Immature natural killer cell (primary cell): ENCODE measurements at regions not wholly inside any gene's neighbourhood (a gene's known extent, or its start where the extent isn't known, plus 50 kb on each side); places are given as distances from the start of the nearest gene placed in this dataset.

ENCODE experiments used
- DNase-seq, 3 donors: peaks; one replicate each; pipeline ENCODE4 v3.0.0; 2022; ENCODE audit warnings: mixed read lengths in 1 of 3
- H3K27ac Mint-ChIP-seq, 6 donors: one replicate each; pipeline ENCODE4 v1.8.0; 2020; ENCODE audit warnings: mixed read lengths in 6 of 6, mild to moderate bottlenecking in 5 of 6, inconsistent platforms in 4 of 6, moderate library complexity in 3 of 6
- H3K27me3 Mint-ChIP-seq, 3 donors: one replicate each; pipeline ENCODE4 v1.8.0; 2020 to 2021; ENCODE audit warnings: low read depth in 3 of 3, mild to moderate bottlenecking in 3 of 3, mixed read lengths in 3 of 3, moderate library complexity in 3 of 3, inconsistent platforms in 1 of 3
- H3K36me3 Mint-ChIP-seq, 3 donors: one replicate each; pipeline ENCODE4 v1.8.0; 2020; ENCODE audit warnings: mixed read lengths in 3 of 3, inconsistent platforms in 2 of 3, mild to moderate bottlenecking in 2 of 3
- H3K4me1 Mint-ChIP-seq, 2 donors: one replicate each; pipeline ENCODE4 v1.8.0; 2020; ENCODE audit warnings: inconsistent platforms in 2 of 2, mild to moderate bottlenecking in 2 of 2, mixed read lengths in 2 of 2, moderate library complexity in 1 of 2
- H3K4me3 Mint-ChIP-seq, 5 donors: one replicate each; pipeline ENCODE4 v1.8.0; 2020; ENCODE audit warnings: mild to moderate bottlenecking in 5 of 5, mixed read lengths in 5 of 5, inconsistent platforms in 3 of 5, moderate library complexity in 3 of 5
- H3K9me3 Mint-ChIP-seq, 6 donors: one replicate each; pipeline ENCODE4 v1.8.0; 2020; ENCODE audit warnings: mild to moderate bottlenecking in 6 of 6, mixed read lengths in 6 of 6, inconsistent platforms in 4 of 6, moderate library complexity in 3 of 6

DNA sequence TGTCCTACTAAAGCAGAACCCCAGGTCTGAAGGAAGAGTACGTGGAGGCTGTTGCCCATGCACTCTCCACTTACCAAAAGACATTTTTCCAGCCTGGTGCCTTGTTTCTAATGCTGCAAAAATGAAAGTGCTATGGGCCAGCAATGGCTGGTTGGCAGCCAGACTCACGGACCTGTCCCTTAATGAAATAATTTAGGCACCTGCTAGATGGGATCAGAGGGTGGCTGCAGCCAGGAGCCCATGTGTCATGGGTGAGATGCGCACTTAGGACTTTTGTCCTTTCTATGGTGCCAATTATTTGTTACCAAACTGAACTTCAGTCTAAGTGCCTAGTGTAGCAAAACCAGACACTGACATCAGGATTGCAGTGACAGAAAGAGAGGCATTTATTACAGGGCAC, 276.3 kb downstream of the YTHDC2 start:
- Mint-ChIP-seq H3K4me3 (no peak overlapping the region), H3K36me3 (no peaks in the 10 kb centered on the region), H3K27me3 (peaks cover 0 to 3% (median 3%) of the 10 kb centered on the region in 3 donors), H3K9me3 (peaks cover 0 to 6% (median 5%) of the 10 kb centered on the region in 6 donors), H3K4me1 (no peaks in the 10 kb centered on the region), H3K27ac (no peak overlapping the region)
- no peak for DNase-seq

DNA sequence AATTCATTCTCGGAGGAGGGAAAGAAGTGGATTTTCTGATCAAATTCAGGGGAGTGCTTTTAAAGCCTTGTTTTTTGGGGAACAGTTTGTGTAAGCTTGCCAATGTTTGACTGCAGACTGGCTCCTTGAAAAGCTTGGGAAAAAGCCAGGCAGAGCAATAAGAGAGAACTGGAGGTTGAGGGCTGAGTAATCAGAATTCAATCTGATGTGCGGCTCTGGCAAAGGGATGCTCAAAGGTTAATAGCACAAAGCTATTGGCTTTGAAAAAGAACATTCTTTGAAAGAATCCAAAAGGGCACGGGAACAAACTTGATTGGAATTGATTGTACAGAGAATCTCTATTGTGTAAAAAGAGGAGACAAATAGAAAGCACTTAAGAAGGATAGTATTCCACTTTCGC, 279.3 kb downstream of the YTHDC2 start:
- H3K9me3 Mint-ChIP-seq = peaks cover 0 to 5% (median 3%) of the 10 kb centered on the region in 6 donors
- H3K4me3 Mint-ChIP-seq = no peak overlapping the region
- no peak for DNase-seq
- no peak overlapping the region for H3K27ac Mint-ChIP-seq
- peaks cover 0 to 3% (median 0%) of the 10 kb centered on the region in 3 donors for H3K27me3 Mint-ChIP-seq
- H3K36me3 Mint-ChIP-seq = no peaks in the 10 kb centered on the region
- H3K4me1 Mint-ChIP-seq = no peaks in the 10 kb centered on the region

DNA sequence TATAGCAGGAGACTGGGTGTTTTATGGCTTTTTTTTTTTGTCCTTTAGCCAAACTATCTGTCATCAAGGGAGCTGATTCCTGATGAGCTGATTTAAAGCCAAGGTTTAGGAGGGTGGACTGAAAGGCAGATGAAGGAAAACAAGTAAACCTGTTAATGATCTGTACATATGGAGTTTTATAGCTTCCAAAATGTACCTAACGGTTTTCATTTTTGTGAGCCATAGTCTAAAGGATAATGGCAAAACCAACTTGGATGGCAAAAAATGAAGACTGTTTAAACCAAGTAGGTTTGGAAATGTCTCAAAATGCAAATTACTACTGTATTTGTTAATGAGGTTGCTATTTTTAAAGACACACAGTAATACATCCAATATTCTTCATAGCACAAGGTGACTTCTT, 281.5 kb downstream of the YTHDC2 start:
- no peak for DNase-seq
- Mint-ChIP-seq H3K27ac (no peak overlapping the region), H3K27me3 (peaks cover 0 to 3% (median 2%) of the 10 kb centered on the region in 3 donors), H3K36me3 (no peaks in the 10 kb centered on the region), H3K9me3 (peaks cover 0 to 5% (median 3%) of the 10 kb centered on the region in 6 donors), H3K4me3 (no peak overlapping the region), H3K4me1 (no peaks in the 10 kb centered on the region)

DNA sequence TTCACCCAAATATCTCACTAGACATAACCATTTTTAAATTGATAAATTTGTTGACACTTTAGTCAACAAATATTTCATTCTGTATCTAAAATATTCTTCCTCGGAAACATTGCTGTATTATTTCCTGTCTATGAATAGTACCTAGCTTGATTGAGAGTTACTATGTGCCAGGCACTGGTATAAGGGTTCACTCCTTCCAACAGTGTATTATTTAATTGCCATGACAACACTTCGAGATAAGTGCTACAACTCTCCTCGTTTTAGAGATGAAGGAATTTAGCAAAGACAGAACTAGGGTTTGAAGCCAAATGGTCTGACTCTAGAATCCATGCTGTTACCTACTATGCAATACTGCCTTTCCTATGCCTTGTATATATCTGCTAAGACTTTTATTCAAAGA, 287.2 kb downstream of the YTHDC2 start:
- no peak overlapping the region for H3K27ac Mint-ChIP-seq
- no peak overlapping the region for H3K4me3 Mint-ChIP-seq
- no peaks in the 10 kb centered on the region for H3K36me3 Mint-ChIP-seq
- H3K9me3 Mint-ChIP-seq = peaks cover 0 to 15% (median 2%) of the 10 kb centered on the region in 6 donors
- DNase-seq = no peak
- H3K27me3 Mint-ChIP-seq = peaks cover 0 to 2% (median 2%) of the 10 kb centered on the region in 3 donors
- H3K4me1 Mint-ChIP-seq = no peaks in the 10 kb centered on the region

DNA sequence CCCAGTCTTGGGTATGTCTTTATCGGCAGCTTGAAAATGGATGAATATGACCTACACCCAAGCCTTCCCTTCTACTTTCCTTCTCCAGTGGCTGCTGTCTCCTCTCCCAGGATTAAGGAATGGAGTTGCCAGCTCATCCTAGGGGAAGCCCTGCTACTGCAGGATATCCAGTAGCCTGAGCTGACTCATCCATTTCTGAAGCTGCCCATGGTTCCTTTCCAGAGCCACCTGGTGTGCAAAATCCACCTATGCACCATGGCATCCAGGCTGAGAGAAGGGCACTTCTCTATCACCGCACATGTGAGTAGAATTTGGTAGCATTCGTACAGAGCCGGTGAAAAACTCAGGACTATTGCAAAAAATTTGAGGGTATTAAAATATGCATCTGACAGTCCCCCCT, 290.8 kb downstream of the YTHDC2 start:
- Mint-ChIP-seq H3K27ac (no peak overlapping the region), H3K9me3 (peaks cover 0 to 15% (median 2%) of the 10 kb centered on the region in 6 donors), H3K4me1 (no peaks in the 10 kb centered on the region), H3K27me3 (peaks cover 0 to 2% (median 0%) of the 10 kb centered on the region in 3 donors), H3K36me3 (no peaks in the 10 kb centered on the region), H3K4me3 (no peak overlapping the region)
- no peak for DNase-seq

DNA sequence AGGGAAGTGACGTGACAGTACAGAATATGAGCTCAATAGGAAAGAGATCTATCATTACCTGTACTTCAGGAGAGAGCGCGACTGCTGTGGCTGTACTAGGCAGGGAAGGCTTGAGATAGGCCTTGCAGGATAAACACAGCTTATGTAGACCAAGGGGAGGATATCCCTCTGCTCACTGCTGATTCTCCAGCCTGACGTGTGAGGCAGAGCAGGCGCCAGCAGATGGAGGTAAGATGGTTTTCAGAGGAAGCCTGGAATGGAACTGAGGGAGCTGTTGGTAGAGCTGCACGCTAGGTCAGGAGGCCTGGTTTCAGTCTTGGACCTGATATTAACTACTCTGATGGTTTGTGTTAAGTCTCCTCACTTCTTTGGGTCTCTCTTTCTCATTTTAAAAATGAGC, 291.4 kb downstream of the YTHDC2 start:
- Mint-ChIP-seq H3K27me3 (peaks cover 0 to 2% (median 0%) of the 10 kb centered on the region in 3 donors), H3K4me1 (no peaks in the 10 kb centered on the region), H3K36me3 (no peaks in the 10 kb centered on the region), H3K4me3 (no peak overlapping the region), H3K9me3 (peaks cover 0 to 14% (median 3%) of the 10 kb centered on the region in 6 donors), H3K27ac (no peak overlapping the region)
- no peak for DNase-seq

DNA sequence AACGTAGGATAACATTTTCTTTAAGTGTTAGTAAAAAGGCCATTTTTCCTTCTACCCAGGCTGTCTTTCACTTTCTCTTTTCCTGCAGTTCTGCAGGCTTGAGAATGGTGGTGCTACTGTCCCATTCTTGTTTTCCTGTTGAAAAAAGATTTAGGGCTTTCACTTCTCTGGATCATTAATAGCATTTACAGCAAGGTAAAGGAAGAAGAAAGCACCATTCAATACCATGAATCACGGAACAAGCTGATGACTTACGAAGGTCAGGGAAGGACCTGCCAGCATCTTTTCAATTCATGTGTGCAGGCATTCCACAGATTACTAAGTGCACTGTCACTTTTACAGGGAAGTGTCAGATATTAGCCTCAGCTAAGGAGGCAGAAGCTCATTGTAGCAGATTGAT, 292.8 kb downstream of the YTHDC2 start:
- Mint-ChIP-seq H3K4me1 (no peaks in the 10 kb centered on the region), H3K4me3 (no peak overlapping the region), H3K27me3 (peaks cover 0 to 2% (median 0%) of the 10 kb centered on the region in 3 donors), H3K36me3 (no peaks in the 10 kb centered on the region), H3K27ac (no peak overlapping the region), H3K9me3 (peaks cover 0 to 10% (median 3%) of the 10 kb centered on the region in 6 donors)
- no peak for DNase-seq

DNA sequence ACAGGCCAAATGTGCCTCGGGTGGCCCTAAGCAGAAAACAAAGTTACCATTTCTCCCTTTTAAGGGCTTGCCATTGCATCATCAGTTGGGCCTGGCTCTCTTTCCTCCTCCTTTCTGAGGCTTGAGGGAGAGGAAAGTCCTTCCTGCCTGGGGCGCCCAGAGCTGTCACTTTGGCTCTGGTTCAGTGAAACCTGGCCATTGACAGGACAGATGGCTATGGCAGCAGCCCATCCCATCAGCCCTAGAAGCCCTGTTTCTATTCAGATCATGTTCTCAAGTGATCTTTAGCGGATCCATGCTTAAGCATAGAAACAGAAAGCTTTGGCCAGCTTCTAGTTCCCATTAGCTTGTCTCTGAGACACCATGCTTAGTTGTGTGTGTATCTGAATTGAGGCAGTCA, 293.4 kb downstream of the YTHDC2 start:
- Mint-ChIP-seq H3K27ac (no peak overlapping the region), H3K36me3 (no peaks in the 10 kb centered on the region), H3K4me3 (no peak overlapping the region), H3K27me3 (peaks cover 0 to 2% (median 0%) of the 10 kb centered on the region in 3 donors), H3K9me3 (peaks cover 0 to 10% (median 3%) of the 10 kb centered on the region in 6 donors), H3K4me1 (no peaks in the 10 kb centered on the region)
- DNase-seq = no peak

DNA sequence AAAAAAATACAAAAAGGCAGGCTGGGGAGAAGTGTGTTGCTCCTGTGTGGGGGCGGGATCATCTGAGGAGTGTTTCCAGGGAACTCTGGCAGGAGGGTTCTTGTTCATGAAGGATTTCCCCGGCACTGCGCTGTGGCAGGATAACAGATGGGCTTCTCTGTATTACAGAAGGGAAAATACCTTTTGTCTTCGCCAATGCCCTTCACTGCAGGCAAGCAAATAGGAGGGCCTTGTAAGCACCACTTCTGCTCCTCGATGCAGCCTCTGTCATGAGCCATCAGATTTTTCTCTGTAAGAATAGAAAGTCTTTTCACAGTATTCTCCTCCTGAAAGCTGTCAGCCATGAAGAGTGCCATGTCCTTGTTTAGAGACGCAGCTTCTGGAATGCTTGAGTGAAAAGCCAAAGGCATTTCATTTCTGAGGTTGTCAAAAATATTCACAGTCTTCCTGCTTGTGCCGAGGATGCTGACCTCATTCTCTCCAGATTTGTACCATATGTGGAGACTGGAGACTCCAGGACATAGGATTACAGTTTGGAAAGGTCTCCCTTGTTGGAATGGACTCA, 294.0 kb downstream of the YTHDC2 start:
- Mint-ChIP-seq H3K27me3 (peaks cover 0 to 2% (median 0%) of the 10 kb centered on the region in 3 donors), H3K9me3 (peaks cover 0 to 10% (median 3%) of the 10 kb centered on the region in 6 donors), H3K36me3 (no peaks in the 10 kb centered on the region), H3K4me1 (no peaks in the 10 kb centered on the region), H3K4me3 (no peak overlapping the region), H3K27ac (no peak overlapping the region)
- no peak for DNase-seq

DNA sequence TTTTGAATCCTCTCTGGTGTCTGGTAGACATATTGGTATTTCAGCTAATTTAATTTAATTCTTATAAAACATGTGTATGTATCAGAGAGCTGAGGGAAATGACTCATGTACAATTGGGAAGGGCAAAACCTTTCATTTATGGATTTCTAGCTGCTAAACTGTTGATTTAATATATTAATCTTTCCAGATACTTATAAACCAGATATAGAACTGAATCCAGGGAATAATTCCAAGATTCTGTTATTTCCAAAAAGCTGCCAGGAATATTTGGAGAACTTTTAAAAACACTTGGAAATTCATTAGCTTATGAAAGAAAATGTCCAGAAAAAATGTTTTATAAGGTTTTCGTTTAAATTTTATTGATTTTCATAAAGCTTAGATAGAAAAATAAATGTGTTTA, 295.5 kb downstream of the YTHDC2 start:
- no peak overlapping the region for H3K4me3 Mint-ChIP-seq
- peaks cover 0 to 2% (median 0%) of the 10 kb centered on the region in 3 donors for H3K27me3 Mint-ChIP-seq
- DNase-seq = no peak
- no peak overlapping the region for H3K27ac Mint-ChIP-seq
- H3K4me1 Mint-ChIP-seq = no peaks in the 10 kb centered on the region
- H3K9me3 Mint-ChIP-seq = peaks cover 0 to 10% (median 2%) of the 10 kb centered on the region in 6 donors
- no peaks in the 10 kb centered on the region for H3K36me3 Mint-ChIP-seq

DNA sequence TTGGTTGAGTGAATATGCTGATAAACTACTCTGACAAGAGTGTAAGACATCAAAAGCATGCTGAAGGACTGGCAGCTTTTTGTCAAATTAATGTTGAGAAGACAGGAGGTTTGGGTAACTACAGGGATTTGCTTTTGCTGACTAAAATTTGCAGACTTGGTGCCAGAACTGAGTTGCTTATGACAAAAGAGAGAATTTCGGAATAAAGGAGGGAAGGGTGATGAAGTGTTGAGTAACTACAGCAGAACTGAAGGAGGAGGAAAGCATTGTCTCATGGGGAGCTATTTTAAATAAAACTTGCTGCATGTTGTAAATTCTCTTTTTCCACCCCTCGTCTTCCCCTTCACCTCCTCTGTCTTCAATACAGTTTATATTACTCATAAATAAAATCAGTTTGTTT, 296.1 kb downstream of the YTHDC2 start:
- no peaks in the 10 kb centered on the region for H3K36me3 Mint-ChIP-seq
- no peaks in the 10 kb centered on the region for H3K4me1 Mint-ChIP-seq
- peaks cover 0 to 2% (median 0%) of the 10 kb centered on the region in 3 donors for H3K27me3 Mint-ChIP-seq
- DNase-seq = no peak
- no peak overlapping the region for H3K4me3 Mint-ChIP-seq
- no peak overlapping the region for H3K27ac Mint-ChIP-seq
- H3K9me3 Mint-ChIP-seq = peaks cover 0 to 10% (median under 1%) of the 10 kb centered on the region in 6 donors

DNA sequence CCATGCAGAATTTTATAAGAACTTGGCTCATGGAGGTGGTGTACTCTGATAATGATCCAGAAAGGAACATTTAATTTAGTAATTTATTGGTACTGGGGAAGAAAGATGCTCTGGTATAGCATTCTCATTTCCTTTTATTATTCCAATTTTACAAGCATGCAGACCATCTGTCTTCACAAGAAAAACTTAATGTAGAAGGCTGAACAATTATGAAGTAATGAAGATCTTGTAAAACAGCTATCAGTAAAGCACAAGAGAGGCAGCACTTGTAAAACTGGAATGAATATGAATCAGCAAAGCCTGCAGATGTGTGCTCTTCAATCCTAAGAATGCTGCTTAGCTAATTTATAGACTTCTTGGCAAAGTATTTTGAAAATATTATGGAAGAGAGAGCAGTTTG, 300.0 kb downstream of the YTHDC2 start:
- peaks cover 5 to 31% (median 11%) of the 10 kb centered on the region in 6 donors for H3K9me3 Mint-ChIP-seq
- H3K36me3 Mint-ChIP-seq = peaks cover 0 to 4% (median 0%) of the 10 kb centered on the region in 3 donors
- H3K27me3 Mint-ChIP-seq = peaks cover 0 to 3% (median 0%) of the 10 kb centered on the region in 3 donors
- no peak for DNase-seq
- no peaks in the 10 kb centered on the region for H3K4me1 Mint-ChIP-seq
- no peak overlapping the region for H3K4me3 Mint-ChIP-seq
- no peak overlapping the region for H3K27ac Mint-ChIP-seq

DNA sequence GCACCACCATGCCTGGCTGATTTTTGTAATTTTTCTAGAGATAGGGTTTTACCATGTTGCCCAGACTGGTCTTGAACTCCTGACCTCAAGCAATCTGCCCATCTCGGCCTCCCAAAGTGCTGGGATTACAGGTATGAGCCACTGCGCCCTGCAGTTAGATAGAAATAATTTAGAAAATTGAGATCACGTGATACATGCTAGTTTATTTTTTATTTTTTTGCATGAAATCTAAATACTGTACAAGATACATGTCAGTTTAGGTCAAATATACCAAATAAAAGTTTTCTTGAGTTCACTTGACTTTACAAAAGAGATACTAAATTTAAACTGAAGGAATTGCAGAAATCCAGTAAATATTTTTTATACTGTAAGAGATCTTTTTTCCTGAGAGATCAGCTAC, 304.2 kb downstream of the YTHDC2 start:
- peaks cover 0 to 3% (median 0%) of the 10 kb centered on the region in 3 donors for H3K27me3 Mint-ChIP-seq
- peaks cover 0 to 4% (median 0%) of the 10 kb centered on the region in 3 donors for H3K36me3 Mint-ChIP-seq
- no peak overlapping the region for H3K4me3 Mint-ChIP-seq
- no peak overlapping the region for H3K27ac Mint-ChIP-seq
- peaks cover 9 to 21% (median 12%) of the 10 kb centered on the region in 6 donors for H3K9me3 Mint-ChIP-seq
- no peaks in the 10 kb centered on the region for H3K4me1 Mint-ChIP-seq
- no peak for DNase-seq

DNA sequence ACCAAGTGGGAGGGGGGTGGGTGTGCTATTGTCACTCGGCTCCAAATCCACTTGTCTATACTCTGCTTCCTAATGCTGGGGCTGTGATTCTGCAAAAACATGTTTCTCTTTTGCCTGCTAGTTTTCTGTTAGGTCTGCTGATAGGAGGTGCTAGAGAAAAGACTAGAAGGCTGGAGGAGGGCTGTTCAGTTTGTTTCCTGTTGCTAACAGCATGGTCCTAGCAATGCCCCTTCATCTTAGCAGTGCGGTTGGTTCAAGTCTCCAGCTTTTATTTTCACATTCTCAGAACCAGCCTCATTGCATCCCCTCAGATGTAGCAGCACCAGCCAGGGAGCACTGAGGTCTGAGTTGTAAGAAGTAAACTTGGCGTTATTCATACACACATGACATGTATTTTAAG, 310.2 kb downstream of the YTHDC2 start:
- Mint-ChIP-seq H3K4me1 (no peaks in the 10 kb centered on the region), H3K27ac (no peak overlapping the region), H3K9me3 (peaks cover 2 to 19% (median 7%) of the 10 kb centered on the region in 6 donors), H3K4me3 (no peak overlapping the region), H3K36me3 (no peaks in the 10 kb centered on the region), H3K27me3 (no peaks in the 10 kb centered on the region)
- DNase-seq = no peak

DNA sequence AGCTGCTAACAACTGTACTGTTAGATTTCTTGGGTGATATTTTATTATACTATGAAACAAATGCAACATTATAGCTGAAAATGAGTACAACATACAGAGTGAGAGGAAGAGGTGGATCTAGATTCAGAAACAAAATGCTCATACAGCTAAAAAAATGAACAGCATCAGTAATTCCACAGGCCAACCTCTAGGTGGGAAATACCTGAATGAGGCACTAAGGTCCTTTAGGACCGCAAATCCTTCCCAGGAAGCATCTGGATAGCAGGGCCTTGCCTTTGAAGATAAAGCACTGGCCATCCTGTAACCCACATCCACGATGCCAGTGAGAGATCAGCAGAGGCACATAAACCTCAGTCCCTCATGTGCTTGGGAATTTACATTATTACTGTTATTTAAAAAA, 310.8 kb downstream of the YTHDC2 start:
- Mint-ChIP-seq H3K36me3 (peaks cover 0 to 1% (median 0%) of the 10 kb centered on the region in 3 donors), H3K4me1 (no peaks in the 10 kb centered on the region), H3K9me3 (peaks cover 4 to 25% (median 7%) of the 10 kb centered on the region in 6 donors), H3K4me3 (no peak overlapping the region), H3K27ac (no peak overlapping the region), H3K27me3 (no peaks in the 10 kb centered on the region)
- no peak for DNase-seq
